Body of pancreas (tissue), 4 donors: ENCODE measurements at regions not wholly inside any gene's neighbourhood (a gene's known extent, or its start where the extent isn't known, plus 50 kb on each side); places are given as distances from the start of the nearest gene placed in this dataset.

ENCODE experiments used
- ATAC-seq: fragments of 150-250 bp; one replicate; pipeline ENCODE4 v1.9.1; 2016
- DNase-seq, 4 donors: peaks; one replicate each; pipeline ENCODE4 v3.0.0-alpha.2; 2019
- H3K27ac ChIP-seq, 4 donors: fragments of 200-600 bp; sonication (generic); 1 replicate in 3 of 4; 2 replicates in 1 of 4; pipeline versions ENCODE4 v1.5.1 to v1.6.1; 2016 to 2019; ENCODE audit warnings: mild to moderate bottlenecking in 1 of 4, mixed read lengths in 1 of 4, moderate library complexity in 1 of 4
- H3K27me3 ChIP-seq, 2 donors: fragments of 200-600 bp; sonication (generic); one replicate each; pipeline ENCODE4 v1.6.0; 2016; ENCODE audit warnings: mild to moderate bottlenecking in 1 of 2
- H3K36me3 ChIP-seq, 2 donors: fragments of 200-600 bp; sonication (generic); replicated peaks in 1 of 2; 2 replicates each; pipeline ENCODE4 v1.5.1; 2016; ENCODE audit warnings: low read depth in 2 of 2; ENCODE audit not compliant: insufficient read depth in 1 of 2
- H3K4me1 ChIP-seq: fragments of 200-600 bp; sonication (generic); one replicate; pipeline ENCODE4 v1.6.0; 2016
- H3K4me3 ChIP-seq, 2 donors: fragments of 200-600 bp; sonication (generic); 1 replicate in 1 of 2; 2 replicates in 1 of 2; pipeline ENCODE4 v1.5.1; 2016 to 2019
- H3K9me3 ChIP-seq, 3 donors: fragments of 200-600 bp; sonication (generic); 1 replicate in 2 of 3; 2 replicates in 1 of 3; pipeline ENCODE4 v1.5.1; 2016
- CTCF ChIP-seq, 7 experiments: fragments of 450-650 bp in 4 of 7; fragments of 200-600 bp in 3 of 7; sonication (generic) in 3 of 7; IDR thresholded peaks; one replicate each; pipeline ENCODE4 v1.5.1; 2016 to 2019; ENCODE audit warnings: antibody characterized with exemption in 7 of 7
- POLR2A ChIP-seq, 3 donors: fragments of 450-650 bp; IDR thresholded peaks; one replicate each; pipeline ENCODE4 v1.6.1; 2016; ENCODE audit warnings: antibody characterized with exemption in 3 of 3, mild to moderate bottlenecking in 2 of 3
- WGBS, 2 donors: methylation state at CpG; one replicate each; pipeline ENCODE4 v1.1.5; 2017; 5-methylcytosine and 5-hydroxymethylcytosine counted together
- intact Hi-C: fragments of 100-400 bp; cut with DNase I; formaldehyde crosslinking; loops from one replicate; pipeline ENCODE4 v1.15.1; 2023

- Histone ChIP-seq H3K4me3 (no peak overlapping the region), H3K4me1 (no peaks in the 10 kb centered on the region), H3K9me3 (no peaks in the 10 kb centered on the region), H3K27me3 (no peaks in the 10 kb centered on the region), H3K36me3 (no peaks in the 10 kb centered on the region), H3K27ac (no peak overlapping the region)
- WGBS, 2 donors = 86 to 87% methylated on average over 9 of the region's 9 CpGs
- intact Hi-C loops = no loop called here
- no peak for DNase-seq
- no peak for ATAC-seq
- TF ChIP-seq POLR2A (IDR thresholded peaks at IDR 0.05) = no peak
- TF ChIP-seq CTCF (IDR thresholded peaks at IDR 0.05) = no peak
These were observed 635.2 kb upstream of the LUZP2 start for GRCh38 chr11:23861615-23862014.

GRCh38 chr11:23865341-23865975, 631.4 kb upstream of the LUZP2 start:
- intact Hi-C loops = no loop called here
- Histone ChIP-seq H3K27me3 (no peaks in the 10 kb centered on the region), H3K9me3 (no peaks in the 10 kb centered on the region), H3K27ac (no peak overlapping the region), H3K4me1 (no peaks in the 10 kb centered on the region), H3K4me3 (no peak overlapping the region), H3K36me3 (no peaks in the 10 kb centered on the region)
- 57 to 61% methylated on average over 4 of the region's 4 CpGs for WGBS, 2 donors
- TF ChIP-seq CTCF (IDR thresholded peaks at IDR 0.05) (no peak), POLR2A (IDR thresholded peaks at IDR 0.05) (no peak)
- DNase-seq (no peak), ATAC-seq (no peak)

- WGBS, 2 donors = 32 to 47% methylated on average over 1 of the region's 1 CpG
- no peak for ATAC-seq
- H3K27ac ChIP-seq = no peak overlapping the region
These were observed 630.2 kb upstream of the LUZP2 start for GRCh38 chr11:23866641-23867040.

GRCh38 chr11:23869671-23870070, 627.2 kb upstream of the LUZP2 start:
- H3K9me3 ChIP-seq = no peaks in the 10 kb centered on the region
- H3K4me3 ChIP-seq = no peak overlapping the region
- H3K36me3 ChIP-seq = no peaks in the 10 kb centered on the region
- TF ChIP-seq CTCF (IDR thresholded peaks at IDR 0.05) (no peak), POLR2A (IDR thresholded peaks at IDR 0.05) (no peak)
- no peak overlapping the region for H3K27ac ChIP-seq
- WGBS, 2 donors = 58 to 68% methylated on average over 2 of the region's 2 CpGs
- ATAC-seq (no peak), DNase-seq (no peak)
- H3K4me1 ChIP-seq = no peaks in the 10 kb centered on the region
- intact Hi-C loops = no loop called here
- H3K27me3 ChIP-seq = no peaks in the 10 kb centered on the region

More at GRCh38 chr11:23866641-23867040, 630.2 kb upstream of the LUZP2 start:
- Histone ChIP-seq H3K4me3 (no peak overlapping the region), H3K27me3 (no peaks in the 10 kb centered on the region), H3K9me3 (no peaks in the 10 kb centered on the region), H3K36me3 (no peaks in the 10 kb centered on the region), H3K4me1 (no peaks in the 10 kb centered on the region)
- no peak for DNase-seq
- TF ChIP-seq POLR2A (IDR thresholded peaks at IDR 0.05) = no peak
- TF ChIP-seq CTCF (IDR thresholded peaks at IDR 0.05) = no peak
- intact Hi-C loops = no loop called here

- Histone ChIP-seq H3K4me3 (no peak overlapping the region), H3K4me1 (no peaks in the 10 kb centered on the region), H3K27me3 (no peaks in the 10 kb centered on the region), H3K27ac (no peak overlapping the region), H3K36me3 (no peaks in the 10 kb centered on the region), H3K9me3 (no peaks in the 10 kb centered on the region)
- intact Hi-C loops = no loop called here
- DNase-seq = no peak
- no peak for TF ChIP-seq POLR2A (IDR thresholded peaks at IDR 0.05)
- no peak for TF ChIP-seq CTCF (IDR thresholded peaks at IDR 0.05)
- 49 to 56% methylated on average over 2 of the region's 2 CpGs for WGBS, 2 donors
- ATAC-seq = no peak
These were observed 623.4 kb upstream of the LUZP2 start for GRCh38 chr11:23873406-23873805.
